Epidermal melanocyte (primary cell): ENCODE measurements at regions not wholly inside any gene's neighbourhood (a gene's known extent, or its start where the extent isn't known, plus 50 kb on each side); places are given as distances from the start of the nearest gene placed in this dataset.
"Not testable (repeated sequence)": the region's sequence is repeated elsewhere in the genome, so short reads cannot be mapped to it uniquely, and the experiment has no call there.

Experiments
- DNase-seq: peaks from one replicate; pipeline ENCODE4 v3.0.0; 2011; ENCODE audit warnings: low spot score; ENCODE audit not compliant: insufficient read length

GRCh38 chr16:60686824-60687223, 1349.4 kb downstream of the CDH8 start:
- DNase-seq: no peak

DNA sequence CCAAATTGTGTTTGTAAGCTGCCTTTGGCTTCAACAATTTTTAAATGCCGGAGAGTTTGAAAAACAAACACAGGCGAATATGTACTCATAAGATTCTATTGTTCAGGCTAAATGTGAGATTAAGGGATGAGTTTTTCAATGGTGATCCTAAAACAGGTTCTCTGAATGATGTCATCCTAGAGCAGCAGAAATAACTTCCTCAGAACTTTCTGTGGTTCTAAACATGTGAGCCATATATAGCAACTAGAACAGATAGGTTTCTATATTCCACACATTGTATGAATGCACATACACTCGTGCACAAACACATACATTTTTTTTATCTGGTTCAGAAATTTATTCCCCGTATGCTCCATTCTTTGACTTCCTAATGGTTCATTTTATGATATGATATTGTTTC, 1352.2 kb downstream of the CDH8 start:
- no peak for DNase-seq

DNA sequence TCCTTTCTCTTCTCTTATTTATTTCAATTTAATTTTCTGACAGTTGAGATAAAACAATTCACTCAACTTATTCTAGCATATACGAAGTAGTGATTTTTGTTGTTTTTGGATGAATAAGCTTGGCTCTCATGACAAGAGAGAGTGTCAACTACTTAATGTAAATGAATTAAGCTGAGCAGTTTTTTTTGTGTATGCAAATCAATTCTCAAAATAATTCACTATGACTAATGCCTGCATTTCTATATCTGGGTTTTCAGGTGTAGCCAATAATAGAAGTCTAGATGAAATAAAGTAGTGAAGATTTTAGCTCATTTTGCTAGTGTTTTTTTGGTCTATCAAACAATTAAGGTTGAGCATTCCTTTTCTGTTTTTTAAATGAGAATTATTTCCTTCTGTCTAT, 1354.0 kb downstream of the CDH8 start:
- no peak for DNase-seq

DNA sequence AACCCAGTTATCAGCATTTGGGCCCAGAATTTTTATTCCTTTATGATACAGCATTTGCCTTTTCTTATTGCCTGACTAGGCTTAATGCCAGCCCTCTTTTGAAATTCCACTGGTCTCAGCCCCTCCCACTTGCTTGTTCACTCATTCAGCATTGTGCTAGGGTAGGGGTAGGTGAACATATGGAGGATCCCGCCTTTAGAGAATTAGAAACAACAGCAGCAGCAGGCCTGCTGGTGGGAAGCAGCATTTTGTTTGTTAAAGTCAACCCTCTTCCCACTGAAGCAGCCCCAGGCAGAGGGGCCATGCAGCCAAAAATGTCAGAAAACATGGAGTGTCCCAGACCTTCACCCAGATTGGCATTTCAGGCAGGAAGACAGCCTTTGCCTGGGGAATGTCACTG, 1355.2 kb downstream of the CDH8 start:
- no peak for DNase-seq

- no peak for DNase-seq
These were observed 1361.2 kb downstream of the CDH8 start for GRCh38 chr16:60675022-60675421.

GRCh38 chr16:60674241-60674640, 1362.0 kb downstream of the CDH8 start:
- DNase-seq: no peak

DNA sequence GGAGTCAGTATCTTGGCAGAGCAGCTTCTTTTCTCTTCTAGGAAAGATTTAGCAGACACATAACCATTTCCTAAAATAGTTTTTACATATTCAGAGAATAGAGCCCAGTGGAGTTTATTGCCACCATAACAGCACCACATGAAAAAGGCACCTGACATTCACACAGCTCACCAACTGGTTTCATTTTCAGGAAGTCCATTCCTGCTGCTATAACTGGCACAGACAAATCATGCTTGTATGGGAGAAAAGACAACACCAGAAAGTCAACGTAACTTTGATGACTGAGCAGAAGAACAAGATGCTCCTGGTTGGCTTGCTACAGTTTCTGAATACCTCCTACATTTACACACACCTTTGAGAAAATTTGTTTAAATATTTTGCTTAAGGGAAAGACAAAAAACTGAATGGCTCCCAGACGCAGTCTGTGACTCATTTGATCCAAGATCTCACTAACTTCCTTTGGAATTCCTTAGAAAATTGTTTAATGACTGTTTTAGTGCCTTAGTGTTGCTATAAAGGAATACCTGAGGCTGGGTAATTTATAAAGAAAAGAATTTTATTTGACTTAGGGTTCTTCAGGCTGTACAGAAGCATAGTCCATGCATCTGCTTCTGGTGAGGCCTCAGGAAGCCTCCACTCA, 1380.6 kb downstream of the CDH8 start:
- no peak for DNase-seq

DNA sequence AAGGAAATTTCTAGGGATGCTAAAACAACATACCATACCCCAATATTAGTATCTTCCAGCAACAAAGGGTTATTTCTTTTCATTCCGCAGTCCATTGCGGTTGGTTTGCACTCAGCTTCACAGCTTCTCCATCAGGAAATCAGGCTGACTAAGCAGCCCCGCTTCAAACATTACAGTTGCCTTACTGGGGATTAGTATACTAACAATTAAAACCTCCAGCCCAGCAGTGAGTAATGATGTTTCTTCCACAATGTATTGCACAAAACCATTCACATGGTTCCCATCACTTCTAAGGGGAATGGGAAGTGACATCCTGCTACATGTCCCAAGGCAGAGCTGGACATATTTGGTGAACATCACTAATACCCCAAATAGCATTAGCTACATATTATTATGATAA, 1384.9 kb downstream of the CDH8 start:
- no peak for DNase-seq

GRCh38 chr16:60648290-60648689, 1387.9 kb downstream of the CDH8 start:
- DNase-seq: no peak

GRCh38 chr16:60647388-60647787, 1388.8 kb downstream of the CDH8 start:
- not testable (repeated sequence) for DNase-seq

GRCh38 chr16:60646631-60647030, 1389.6 kb downstream of the CDH8 start:
- no peak for DNase-seq

DNA sequence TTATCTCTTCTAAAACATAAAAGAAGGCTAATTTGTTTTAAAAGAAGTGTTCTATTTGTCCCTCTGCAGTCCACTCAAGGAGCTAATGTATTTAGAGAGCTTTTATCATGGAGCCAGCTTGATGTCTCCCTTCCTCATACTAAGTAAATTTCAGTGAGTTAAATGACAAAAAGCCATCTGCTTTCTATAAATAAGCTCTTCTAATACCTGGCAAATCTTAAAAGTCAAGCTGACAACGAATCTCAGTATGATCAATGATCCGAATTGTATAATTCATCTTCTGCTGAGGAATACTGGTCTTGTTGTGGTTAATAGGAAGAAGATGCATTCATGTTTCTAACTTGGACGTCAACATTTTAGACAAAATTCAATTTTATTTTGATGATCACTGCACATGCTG, 1390.7 kb downstream of the CDH8 start:
- no peak for DNase-seq

GRCh38 chr16:60642956-60643355, 1393.3 kb downstream of the CDH8 start:
- no peak for DNase-seq

DNA sequence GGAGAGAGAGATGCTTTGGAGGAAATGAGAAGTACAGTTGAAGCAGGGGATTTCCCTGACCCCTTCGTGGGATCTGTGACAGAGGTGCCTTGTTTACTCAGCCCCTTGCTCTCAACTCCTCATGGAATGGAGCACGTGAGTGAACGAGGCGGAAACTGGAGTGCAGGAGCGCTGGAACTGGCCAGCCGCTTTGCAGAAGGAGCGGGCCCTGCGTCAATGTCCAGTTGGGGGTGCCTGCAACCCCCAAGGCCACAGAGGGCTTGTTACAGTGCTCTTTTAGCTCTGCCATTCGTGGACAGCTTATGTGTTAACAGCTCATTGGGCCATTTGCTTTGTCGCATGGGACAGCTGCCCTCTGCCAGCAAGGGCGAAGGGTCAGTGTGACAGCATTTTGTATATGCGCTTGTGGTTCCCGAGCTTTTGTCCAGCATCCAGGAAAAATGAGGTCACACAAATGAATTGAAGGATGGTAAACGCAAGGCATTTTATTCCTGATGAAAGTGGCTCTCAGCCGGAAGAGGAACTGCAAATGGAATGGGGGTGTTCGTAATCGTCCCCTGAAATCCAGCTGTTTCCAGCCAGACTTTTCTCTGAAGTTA, 1395.1 kb downstream of the CDH8 start:
- DNase-seq: no peak

- DNase-seq: no peak
These were observed 1396.2 kb downstream of the CDH8 start for GRCh38 chr16:60640038-60640437.

- DNase-seq: not testable (repeated sequence)
These were observed 1399.6 kb downstream of the CDH8 start for GRCh38 chr16:60636636-60637035.

DNA sequence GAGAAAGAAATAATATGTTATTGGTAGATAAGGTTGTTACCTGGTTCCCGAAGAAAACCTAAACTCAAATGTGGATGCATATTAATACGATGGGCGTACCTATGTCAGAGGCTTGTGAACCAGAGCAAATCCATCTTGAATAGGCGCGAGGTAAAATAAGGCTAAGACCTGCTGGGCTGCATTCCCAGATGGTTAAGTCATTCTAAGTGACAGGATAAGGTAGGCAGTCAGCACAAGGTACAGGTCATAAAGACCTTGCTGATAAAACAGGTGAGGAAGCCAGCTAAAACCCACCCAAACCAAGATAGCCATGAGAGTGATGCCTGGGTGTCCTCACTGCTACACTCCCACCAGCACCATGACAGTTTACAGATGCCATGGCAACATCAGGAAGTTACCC, 1400.1 kb downstream of the CDH8 start:
- no peak for DNase-seq

DNA sequence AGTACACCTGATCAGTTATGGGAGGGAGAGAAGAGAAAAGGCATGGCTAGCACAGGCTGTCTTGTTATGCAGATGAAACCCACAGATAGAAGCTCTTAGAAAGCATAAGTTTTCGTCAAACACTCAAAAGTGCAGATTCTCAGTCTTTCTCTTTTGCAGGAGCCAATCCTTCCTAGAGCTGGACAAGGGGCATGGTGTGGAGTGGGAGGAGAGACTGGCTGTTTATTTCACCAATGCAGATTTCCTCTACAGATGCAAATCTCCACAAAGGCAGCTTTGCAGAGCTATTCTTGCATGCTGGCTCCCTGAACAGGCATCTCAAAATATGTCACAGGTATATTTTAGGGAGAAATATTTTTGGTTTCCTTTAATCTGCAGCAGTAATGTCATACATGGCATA, 1400.7 kb downstream of the CDH8 start:
- DNase-seq: no peak

DNA sequence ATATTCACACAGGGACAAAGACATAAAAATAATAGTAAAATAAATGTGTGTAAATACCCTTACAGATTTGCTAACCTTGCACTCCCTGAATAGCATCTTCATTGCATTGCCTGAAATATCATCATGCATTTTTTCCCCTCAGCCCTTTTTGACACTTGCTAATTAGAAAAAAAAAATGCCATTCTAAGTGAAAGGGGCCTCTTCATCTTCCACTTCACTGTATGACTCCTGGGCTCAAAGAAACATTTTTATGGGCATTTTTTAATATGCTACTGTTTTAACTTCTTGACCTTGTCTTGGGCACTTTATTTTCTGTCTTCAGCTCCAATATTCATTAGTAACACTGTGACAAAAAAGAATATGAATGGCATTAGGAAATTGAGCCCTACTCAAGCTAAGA, 1424.4 kb downstream of the CDH8 start:
- no peak for DNase-seq

- DNase-seq: no peak
These were observed 1427.3 kb downstream of the CDH8 start for GRCh38 chr16:60608971-60609370.

DNA sequence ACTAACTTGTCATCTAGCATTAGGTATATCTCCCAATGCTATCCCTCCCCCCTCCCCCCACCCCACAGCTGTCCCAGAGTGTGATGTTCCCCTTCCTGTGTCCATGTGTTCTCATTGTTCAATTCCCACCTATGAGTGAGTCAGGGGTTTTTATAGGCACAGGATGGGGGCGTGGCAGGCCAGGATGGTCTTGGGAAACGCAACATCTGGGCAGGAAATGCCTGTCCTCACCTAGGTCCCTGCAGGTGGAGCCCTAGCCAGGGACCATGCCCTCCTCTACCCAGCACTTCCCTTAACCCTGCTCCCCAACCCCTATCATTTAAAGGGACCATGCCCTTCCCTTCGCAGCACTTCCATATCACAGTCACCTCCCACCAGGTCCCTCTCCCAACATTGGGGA, 1430.6 kb downstream of the CDH8 start:
- not testable (repeated sequence) for DNase-seq

DNA sequence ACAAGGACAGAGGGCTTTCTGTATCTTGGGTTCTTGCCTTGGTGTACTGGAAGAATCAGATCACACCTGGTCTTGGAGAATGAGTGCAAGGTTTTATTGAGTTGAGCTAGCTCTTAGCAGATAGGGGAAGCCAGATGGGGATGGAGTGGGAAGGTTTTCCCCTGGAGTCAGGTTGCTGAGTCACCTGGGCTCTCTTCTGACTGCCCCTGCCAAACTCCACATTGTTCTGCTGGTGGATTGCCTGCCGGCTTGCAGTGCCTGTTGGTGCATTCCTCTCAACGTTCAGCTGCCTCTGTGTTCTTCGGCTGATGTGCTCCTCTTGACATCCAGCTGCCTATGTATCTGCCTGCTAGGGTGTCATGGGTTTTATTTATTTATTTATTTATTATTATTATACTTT, 1431.1 kb downstream of the CDH8 start:
- no peak for DNase-seq

GRCh38 chr16:60586493-60586892, 1449.7 kb downstream of the CDH8 start:
- DNase-seq: no peak

GRCh38 chr16:60582528-60582927, 1453.7 kb downstream of the CDH8 start:
- DNase-seq: no peak
